ENCODE measurements at regions not wholly inside any gene's neighbourhood (a gene's known extent, or its start where the extent isn't known, plus 50 kb on each side); places are given as distances from the start of the nearest gene placed in this dataset.
"Not testable (repeated sequence)": the region's sequence is repeated elsewhere in the genome, so short reads cannot be mapped to it uniquely, and the experiment has no call there.

GRCh38 chr14:44732144-44732543, 225.1 kb upstream of the FSCB start (continued):
- TF ChIP-seq PATZ1 (CRISPR knock-in tag; IDR thresholded peaks at IDR 0.05; ENCODE audit: borderline replicate concordance): no peak
- TF ChIP-seq CSDC2 (CRISPR knock-in tag; IDR thresholded peaks at IDR 0.05): no peak
- TF ChIP-seq ESRRG (CRISPR knock-in tag; IDR thresholded peaks at IDR 0.05): no peak
- TF ChIP-seq RARB (CRISPR knock-in tag; IDR thresholded peaks at IDR 0.05): no peak
- no peak for TF ChIP-seq CSRNP3 (CRISPR knock-in tag; IDR thresholded peaks at IDR 0.05)
- TF ChIP-seq OSR1 (CRISPR knock-in tag; IDR thresholded peaks at IDR 0.05): no peak

GRCh38 chr14:44730860-44731259, 223.8 kb upstream of the FSCB start:
- ATAC-seq: no peak
- no peak for TF ChIP-seq PATZ1 (CRISPR knock-in tag; IDR thresholded peaks at IDR 0.05; ENCODE audit: borderline replicate concordance)
- TF ChIP-seq OSR1 (CRISPR knock-in tag; IDR thresholded peaks at IDR 0.05): no peak
- TF ChIP-seq POU6F1 (CRISPR knock-in tag; IDR thresholded peaks at IDR 0.05; ENCODE audit: borderline replicate concordance, low read depth): no peak
- TF ChIP-seq ZC3H10 (CRISPR knock-in tag; IDR thresholded peaks at IDR 0.05): no peak
- no peak for TF ChIP-seq CSDC2 (CRISPR knock-in tag; IDR thresholded peaks at IDR 0.05)
- no peak for TF ChIP-seq ZFP30 (CRISPR knock-in tag; IDR thresholded peaks at IDR 0.05)
- TF ChIP-seq TSHZ2 (CRISPR knock-in tag; IDR thresholded peaks at IDR 0.05): no peak
- TF ChIP-seq SNAI2 (CRISPR knock-in tag; IDR thresholded peaks at IDR 0.05): no peak
- TF ChIP-seq ZNF8 (CRISPR knock-in tag; IDR thresholded peaks at IDR 0.05): no peak
- no peak for TF ChIP-seq ESRRG (CRISPR knock-in tag; IDR thresholded peaks at IDR 0.05)
- no peak for TF ChIP-seq RARB (CRISPR knock-in tag; IDR thresholded peaks at IDR 0.05)
- TF ChIP-seq ZNF565 (CRISPR knock-in tag; conservative IDR thresholded peaks at IDR 0.05; ENCODE audit: low read depth): no peak
- TF ChIP-seq BACH2 (CRISPR knock-in tag; IDR thresholded peaks at IDR 0.05; ENCODE audit: borderline replicate concordance): no peak

GRCh38 chr14:44721395-44721794, 214.3 kb upstream of the FSCB start:
- ATAC-seq: not testable (repeated sequence)

GRCh38 chr14:44720707-44721106, 213.6 kb upstream of the FSCB start:
- TF ChIP-seq POU6F1 (CRISPR knock-in tag; IDR thresholded peaks at IDR 0.05; ENCODE audit: borderline replicate concordance, low read depth) (no peak), OSR1 (CRISPR knock-in tag; IDR thresholded peaks at IDR 0.05) (no peak), ZC3H10 (CRISPR knock-in tag; IDR thresholded peaks at IDR 0.05) (no peak), GLIS3 (CRISPR knock-in tag; IDR thresholded peaks at IDR 0.05) (no peak), ZFP3 (CRISPR knock-in tag; IDR thresholded peaks at IDR 0.05) (no peak)
- no peak for ATAC-seq

Measured in SK-N-SH treated with all-trans-retinoic acid at 6 μM for 48 hours (cell line).